ENCODE measurements at regions not wholly inside any gene's neighbourhood (a gene's known extent, or its start where the extent isn't known, plus 50 kb on each side); places are given as distances from the start of the nearest gene placed in this dataset.

DNA sequence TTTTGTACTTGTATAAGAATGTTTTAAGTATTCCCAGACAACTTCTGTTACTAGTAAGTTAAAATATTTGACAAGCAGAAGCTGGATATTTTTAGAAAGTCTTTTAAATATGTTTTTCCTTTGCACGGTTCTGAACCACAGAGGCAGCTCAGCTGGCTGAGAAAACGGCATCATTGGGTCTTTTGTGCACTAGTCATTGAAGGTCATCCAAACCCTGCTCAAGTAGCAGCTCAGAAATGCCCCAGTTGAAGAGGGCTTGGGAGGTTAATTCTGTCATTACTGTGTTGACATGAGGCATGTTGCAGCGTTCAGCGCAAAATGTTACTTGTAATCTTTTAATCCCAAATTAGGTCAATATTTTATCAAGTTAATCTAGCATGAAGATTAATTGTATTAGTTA is 383.7 kb upstream of the FAM241A start:
- DNase-seq = no peak

- DNase-seq = no peak
These were observed 374.7 kb upstream of the FAM241A start for GRCh38 chr4:111770514-111770913.

- DNase-seq = no peak
These were observed 371.4 kb upstream of the FAM241A start for GRCh38 chr4:111773858-111774257.

GRCh38 chr4:111775556-111776297 is 369.5 kb upstream of the FAM241A start:
- DNase-seq = no peak

- DNase-seq = no peak
These were observed 368.7 kb upstream of the FAM241A start for GRCh38 chr4:111776561-111776960.

DNA sequence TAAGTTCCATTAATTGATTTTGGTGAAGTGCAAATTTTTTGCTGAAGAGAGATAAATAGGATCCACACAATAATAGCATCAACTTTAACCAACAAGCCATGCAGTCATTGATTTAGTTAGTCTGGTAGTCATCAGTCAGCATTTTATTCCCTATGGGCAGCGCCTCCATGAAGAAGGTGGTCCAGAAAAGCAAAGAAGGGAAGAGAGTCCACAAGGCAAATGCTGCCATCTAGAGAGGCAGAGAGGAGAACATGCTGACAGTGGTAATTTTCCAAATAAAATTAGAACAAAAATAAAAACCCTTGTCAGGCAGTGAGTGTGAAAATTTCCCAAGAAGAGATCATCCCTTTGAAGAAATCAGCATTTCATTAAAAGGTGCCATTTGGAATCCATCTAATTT is 366.7 kb upstream of the FAM241A start:
- DNase-seq = peak in 1 of 2 experiments; percentile 10

GRCh38 chr4:111780965-111781364 is 364.3 kb upstream of the FAM241A start:
- DNase-seq = no peak

DNA sequence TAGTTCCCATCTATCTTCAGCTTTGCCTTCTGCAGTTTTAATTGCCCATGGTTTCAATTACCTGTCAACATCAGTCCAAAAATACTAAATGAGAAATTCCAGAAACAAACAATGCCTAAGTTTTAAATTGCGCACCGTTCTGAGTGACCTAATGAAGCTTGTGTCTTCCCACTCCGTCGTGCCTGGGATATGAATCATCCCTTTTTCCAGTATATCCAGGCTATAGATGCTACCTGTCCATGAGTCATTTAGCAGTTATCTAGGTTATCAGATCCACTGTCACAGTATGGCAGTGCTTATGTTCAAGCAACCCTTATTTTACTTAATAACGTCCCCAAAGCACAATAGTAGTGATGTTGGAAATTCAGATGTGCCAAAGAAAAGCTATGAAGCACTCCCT is 363.6 kb upstream of the FAM241A start:
- no peak for DNase-seq

- no peak for DNase-seq
These were observed 357.2 kb upstream of the FAM241A start for GRCh38 chr4:111788099-111788498.

GRCh38 chr4:111789901-111790640 is 355.2 kb upstream of the FAM241A start:
- DNase-seq = no peak

DNA sequence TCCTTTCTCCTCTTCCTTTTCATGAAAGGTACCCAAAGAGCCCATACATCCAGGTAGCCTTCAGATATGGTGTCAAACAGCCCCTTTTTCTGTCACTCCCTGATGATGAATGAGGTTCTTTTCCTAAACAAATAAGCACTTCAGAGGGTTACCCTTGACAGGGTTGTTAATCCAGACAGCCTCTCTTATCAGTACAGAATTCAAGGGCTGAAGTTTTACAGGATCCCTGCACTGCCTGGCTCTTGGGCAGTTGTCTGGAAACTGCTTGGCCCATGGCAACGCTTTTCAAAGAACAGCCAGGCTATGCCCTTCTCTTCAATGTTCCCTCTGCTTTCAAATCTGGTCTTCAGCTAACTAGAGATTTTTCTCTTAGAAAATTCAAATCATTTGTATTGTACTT is 352.6 kb upstream of the FAM241A start:
- DNase-seq = no peak

- DNase-seq = no peak
These were observed 351.7 kb upstream of the FAM241A start for GRCh38 chr4:111793433-111794091.

- DNase-seq = no peak
These were observed 347.6 kb upstream of the FAM241A start for GRCh38 chr4:111797455-111798163.

- peak in 1 of 2 experiments; percentile 3 for DNase-seq
These were observed 346.4 kb upstream of the FAM241A start for GRCh38 chr4:111798840-111799239.

- no peak for DNase-seq
These were observed 344.7 kb upstream of the FAM241A start for GRCh38 chr4:111800551-111800950.

DNA sequence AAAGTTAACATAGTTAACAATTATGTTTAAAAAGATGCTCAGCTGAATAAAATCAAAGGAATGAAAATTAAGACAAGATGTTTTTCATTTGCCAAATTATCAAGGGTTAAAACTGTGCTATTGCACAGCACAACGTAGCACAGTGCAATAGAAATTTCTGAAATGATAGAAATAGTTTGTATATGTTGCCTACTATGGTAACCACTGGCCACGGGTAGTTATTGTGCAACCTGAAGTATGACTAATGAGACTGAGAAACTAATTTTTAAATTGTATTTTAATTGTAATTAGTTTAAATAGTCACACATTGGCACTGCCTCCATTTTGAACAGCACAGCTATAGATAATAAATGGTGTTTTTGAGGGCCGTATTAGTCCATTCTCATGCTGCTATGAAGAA is 343.1 kb upstream of the FAM241A start:
- DNase-seq = no peak

- no peak for DNase-seq
These were observed 338.9 kb upstream of the FAM241A start for GRCh38 chr4:111806331-111806730.

DNA sequence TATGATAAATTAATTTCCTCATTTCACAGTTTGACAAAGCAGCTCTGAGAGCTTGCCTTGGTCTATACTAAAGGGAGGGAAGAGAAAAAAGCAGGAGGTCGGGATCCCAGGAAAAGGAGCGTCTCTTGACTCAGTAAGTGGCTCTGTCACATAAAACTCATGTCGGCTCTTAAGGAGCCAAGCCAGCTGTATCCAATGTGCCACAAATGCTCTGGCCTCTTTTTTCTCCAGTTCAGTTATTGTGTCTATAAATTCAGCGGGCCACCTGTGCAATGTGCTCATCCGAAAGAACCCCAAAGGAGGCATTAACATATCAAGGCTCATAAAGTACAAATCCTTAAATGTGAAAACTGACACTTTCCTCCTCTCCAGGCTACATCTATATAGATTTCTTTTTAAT is 337.7 kb upstream of the FAM241A start:
- DNase-seq = no peak

DNA sequence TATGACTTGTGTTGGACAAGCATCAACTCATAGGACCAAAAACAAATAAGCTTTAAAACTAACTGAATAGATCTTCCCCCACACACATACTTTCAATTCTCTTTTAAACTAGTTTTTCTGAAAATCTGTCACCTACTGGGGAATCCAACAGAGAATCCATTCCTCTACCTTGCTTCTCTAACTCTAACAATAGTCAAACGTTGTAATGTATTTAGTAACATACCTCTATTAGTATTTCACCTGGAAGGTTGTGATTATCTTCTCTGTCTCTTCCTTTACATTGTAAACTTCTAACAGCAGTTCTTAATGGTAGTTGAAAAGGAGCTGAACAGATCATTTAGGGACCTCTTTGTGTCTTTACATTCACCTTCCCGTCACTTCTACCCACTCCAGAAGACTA is 337.1 kb upstream of the FAM241A start:
- no peak for DNase-seq

DNA sequence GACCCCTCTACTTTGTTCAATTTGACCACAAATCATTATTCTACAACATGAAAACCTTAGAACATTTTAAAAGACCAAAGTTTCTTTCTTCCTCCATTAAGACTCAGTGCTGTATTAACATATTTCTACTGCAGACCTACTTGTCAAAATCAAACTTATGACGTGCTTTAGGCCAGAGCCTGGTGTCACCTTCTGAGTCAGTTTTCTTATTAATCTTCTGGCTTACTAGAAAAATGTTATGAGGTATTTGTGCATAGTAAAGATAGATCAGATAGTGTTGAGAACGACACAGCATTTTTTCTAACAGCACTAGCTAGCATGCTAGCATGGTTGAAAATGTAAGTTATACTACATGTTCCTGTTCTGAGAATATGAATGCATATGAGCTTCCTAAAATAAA is 333.6 kb upstream of the FAM241A start:
- DNase-seq = no peak

DNA sequence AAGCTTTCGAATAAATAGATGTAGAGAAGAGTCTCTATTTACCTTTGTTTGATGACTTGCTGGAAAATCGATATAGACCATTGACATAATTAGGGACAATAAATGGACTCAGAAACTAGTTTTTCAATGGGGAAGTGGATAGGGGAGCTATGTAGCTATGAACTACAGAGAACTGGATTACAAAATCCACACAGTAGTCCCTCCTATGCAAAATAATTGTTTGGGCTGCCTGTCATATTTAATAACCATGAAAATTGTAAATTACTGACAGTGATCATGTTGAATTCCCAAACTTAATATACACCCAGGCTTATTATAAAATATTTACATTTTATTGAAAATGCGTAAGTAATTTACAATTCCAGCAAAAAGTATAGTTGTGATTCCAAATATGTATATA is 333.1 kb upstream of the FAM241A start:
- DNase-seq = no peak

GRCh38 chr4:111812760-111813159 is 332.5 kb upstream of the FAM241A start:
- no peak for DNase-seq

DNA sequence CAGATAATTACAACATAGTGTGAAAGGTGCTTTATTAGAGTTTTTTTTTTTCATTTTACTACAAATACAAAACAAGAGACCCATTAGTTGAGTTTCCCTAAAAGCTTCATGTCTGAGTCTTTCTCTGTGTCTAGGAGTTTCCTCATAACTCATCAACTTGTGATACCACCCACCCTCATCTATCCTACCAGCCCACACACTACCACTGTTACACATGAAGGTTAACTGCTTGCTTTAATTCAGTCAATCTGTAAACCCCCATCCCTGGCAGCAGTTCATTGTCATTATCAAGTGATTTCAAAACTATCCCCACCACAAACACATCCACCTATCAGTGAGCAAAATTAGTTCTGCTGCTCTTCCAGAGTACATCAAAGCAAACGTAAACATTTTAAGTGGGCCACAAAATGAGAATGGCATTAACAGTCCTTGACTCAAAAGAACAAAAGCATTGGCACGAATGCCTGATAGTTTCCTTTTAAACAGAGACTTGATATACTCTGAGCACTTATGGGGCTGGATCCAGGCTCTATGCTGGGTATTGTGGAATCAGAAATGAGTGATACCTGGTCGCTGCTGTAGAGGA is 331.6 kb upstream of the FAM241A start:
- no peak for DNase-seq

Measured in Kasumi-1 (cell line).